Activated CD8-positive, alpha-beta memory T cell treated with anti-CD3 and anti-CD28 coated beads, Interleukin-2, amount 50 U/mL, for 4 hours (primary cell): ENCODE measurements at regions not wholly inside any gene's neighbourhood (a gene's known extent, or its start where the extent isn't known, plus 50 kb on each side); places are given as distances from the start of the nearest gene placed in this dataset.

Source experiments
- DNase-seq: peaks from one replicate; pipeline ENCODE4 v3.0.0-alpha.2; 2020

DNA sequence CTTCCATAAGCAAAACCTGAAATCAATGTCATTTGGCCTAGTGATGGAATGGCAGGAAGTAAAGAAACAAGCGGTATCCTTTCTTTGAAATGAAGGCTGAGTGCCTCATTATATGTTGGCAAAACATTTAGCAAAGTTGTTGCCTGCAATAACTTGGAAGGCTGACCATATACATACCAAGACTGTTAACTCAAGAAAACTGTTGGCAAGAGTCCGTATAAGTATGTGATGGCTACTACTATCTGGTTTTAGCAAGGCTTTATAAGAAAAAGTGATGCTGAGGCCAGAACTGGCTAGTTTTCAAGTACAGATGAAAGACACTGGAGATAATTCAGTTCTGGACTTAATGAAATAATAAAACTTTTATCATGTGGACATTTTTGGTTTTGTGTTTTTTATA lies 356.2 kb downstream of the ZNF521 start:
- DNase-seq = no peak

DNA sequence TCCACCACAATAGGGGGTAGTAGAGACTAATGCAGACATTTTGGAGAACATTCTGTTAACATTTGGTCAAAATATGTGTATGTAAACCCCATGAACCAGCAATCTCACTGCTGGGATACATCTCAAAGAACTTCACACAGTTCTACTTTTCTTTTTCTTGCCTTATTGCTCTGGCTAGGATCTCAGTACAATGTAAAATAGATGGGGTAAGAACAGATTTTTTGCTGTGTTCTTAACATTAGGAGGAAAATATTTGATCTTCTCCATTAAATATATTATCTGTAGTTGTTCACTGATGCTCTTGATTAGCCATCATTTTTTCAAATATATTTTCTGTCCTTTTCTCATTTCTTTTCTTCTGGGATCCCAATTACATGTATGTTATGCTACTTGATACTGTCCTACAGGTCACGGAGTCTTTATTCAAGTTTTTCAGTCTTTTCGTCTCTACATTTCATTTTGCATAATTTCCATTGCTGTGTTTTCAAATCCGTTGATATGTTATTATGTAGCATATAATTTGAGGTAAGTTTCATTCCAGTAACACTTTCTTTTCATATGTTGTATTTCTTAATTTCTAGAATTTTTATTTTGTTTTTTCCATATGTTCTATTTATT lies 352.2 kb downstream of the ZNF521 start:
- no peak for DNase-seq

DNA sequence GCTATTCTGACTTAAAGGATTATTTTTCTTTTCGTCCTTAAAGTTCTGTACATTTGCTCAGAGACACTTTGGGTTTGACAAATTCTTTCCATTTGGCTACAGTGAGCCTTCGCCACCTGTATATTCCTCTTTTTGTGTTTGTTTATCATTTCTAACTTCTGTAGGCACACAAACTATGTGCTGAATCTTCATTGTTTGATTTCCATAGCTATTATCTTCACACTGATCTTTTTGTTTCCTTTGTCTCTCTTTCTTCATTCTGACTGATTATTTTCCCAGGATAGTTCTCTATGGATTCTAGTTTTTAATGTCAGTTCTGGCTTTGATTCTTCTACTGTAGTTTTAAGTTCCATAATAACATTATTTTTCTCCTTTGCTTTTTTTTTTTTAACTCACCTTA lies 350.2 kb downstream of the ZNF521 start:
- no peak for DNase-seq

DNA sequence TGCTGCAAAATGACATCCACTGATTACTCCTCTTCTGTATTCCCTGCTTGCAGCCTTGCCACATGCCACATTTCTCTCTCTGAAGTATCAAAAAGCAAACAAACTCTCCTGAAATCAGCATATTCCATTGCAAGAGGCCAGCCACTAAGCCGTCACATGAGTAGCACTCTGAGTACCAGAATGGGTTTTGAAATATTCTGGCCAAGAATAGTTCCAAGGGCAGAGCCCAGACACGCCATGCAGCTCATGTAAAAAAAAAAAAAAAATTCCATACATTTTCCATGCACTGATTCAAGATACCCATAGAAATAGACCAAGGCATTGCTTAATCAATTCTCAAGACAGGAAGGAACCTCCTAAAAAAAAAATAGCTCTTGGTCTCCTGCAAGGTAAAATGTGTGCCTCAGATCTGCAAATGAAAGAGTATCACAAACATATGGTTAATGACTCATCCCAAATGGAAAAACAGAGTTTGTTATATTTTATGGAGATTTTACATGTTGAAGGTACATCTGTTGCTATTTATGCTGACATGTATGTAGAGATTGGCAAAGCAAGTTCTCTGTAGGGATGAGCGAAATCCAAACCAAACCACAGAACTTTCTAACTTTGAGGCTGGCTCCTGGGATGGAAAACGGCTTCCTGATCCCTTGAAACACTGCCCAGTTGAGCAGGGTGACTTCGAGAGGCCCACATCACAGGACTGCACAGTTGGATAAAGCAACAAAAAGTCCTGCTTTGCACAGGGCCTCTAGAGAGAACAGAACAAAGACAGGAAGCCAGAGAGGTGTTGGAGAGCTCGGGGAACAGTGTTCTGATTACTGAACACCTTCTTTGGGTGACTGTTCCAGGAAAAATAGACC lies 346.2 kb downstream of the ZNF521 start:
- no peak for DNase-seq

DNA sequence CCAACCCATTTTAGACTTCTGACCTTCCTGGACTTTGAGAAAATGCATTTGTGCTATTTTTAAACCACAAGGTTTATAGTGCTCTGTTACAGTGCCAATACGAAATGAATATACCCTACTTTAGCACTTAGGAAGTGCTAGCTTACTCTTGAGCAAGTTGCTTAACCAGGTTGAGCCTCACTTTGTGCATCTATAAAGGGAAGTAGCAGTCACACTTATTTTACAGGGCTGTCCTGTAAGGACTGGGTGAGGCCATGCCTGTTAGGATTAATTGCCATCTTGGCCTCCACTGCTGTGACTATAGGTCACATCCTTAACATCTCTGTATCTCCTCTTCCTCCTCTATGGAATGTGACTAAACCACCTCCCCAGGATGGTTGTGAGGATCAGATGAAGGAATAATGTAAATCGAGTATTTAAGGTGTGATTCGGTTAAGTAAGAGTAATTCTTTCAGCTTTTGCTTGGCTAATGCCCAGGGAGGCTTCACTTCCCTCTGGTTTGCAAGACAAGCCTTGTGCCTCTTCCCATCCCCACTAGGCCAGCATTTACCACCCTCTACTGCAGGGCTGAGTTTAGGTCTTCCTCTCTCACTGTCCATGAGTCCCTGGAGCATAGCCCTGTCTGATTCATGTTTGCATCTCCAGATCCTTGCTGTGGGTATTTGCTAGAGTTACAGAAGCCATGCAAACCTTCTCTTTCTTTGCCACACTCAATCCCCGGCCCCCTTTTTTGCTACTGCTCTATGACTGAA lies 341.2 kb downstream of the ZNF521 start:
- DNase-seq = no peak
